Mammary epithelial cell (primary cell): ENCODE measurements at regions not wholly inside any gene's neighbourhood (a gene's known extent, or its start where the extent isn't known, plus 50 kb on each side); places are given as distances from the start of the nearest gene placed in this dataset.

Experiments used
- CTCF ChIP-seq, 2 donors: IDR thresholded peaks in 1 of 2; conservative IDR thresholded peaks in 1 of 2; 2 replicates each; pipeline ENCODE4 v1.5.1; 2011 to 2012; ENCODE audit warnings: inconsistent platforms in 2 of 2, low read length in 2 of 2, mild to moderate bottlenecking in 2 of 2, control low read depth in 1 of 2, low read depth in 1 of 2; ENCODE audit not compliant: insufficient read depth in 1 of 2; ENCODE audit errors: extremely low read depth in 1 of 2
- EZH2 ChIP-seq: IDR thresholded peaks from 2 replicates; pipeline ENCODE4 v1.6.1; 2012; ENCODE audit warnings: low read length, inconsistent platforms, borderline replicate concordance

- TF ChIP-seq EZH2 (no peak), CTCF (conservative IDR thresholded peaks at IDR 0.05 in 1 of 2, IDR thresholded peaks at IDR 0.05 in 1 of 2; ENCODE audit: extremely low read depth in 1 of 2, insufficient read depth in 1 of 2, low read depth in 1 of 2, low read length in 2 of 2) (no peak)
These were observed 446.7 kb upstream of the TENM3 start for GRCh38 chr4:181796502-181796901.
